GM19238 (cell line): ENCODE measurements at regions not wholly inside any gene's neighbourhood (a gene's known extent, or its start where the extent isn't known, plus 50 kb on each side); places are given as distances from the start of the nearest gene placed in this dataset.

Source experiments
- DNase-seq: peaks from one replicate; pipeline ENCODE4 v3.0.0; 2011; ENCODE audit warnings: low spot score; ENCODE audit not compliant: insufficient read length

- DNase-seq, result no peak
Measured at GRCh38 chr17:15048933-15049794, 216.0 kb downstream of the PMP22 start.

GRCh38 chr17:15048381-15048780 lies 216.7 kb downstream of the PMP22 start:
- DNase-seq, result no peak

- DNase-seq, result no peak
Measured at GRCh38 chr17:15042311-15042710, 222.8 kb downstream of the PMP22 start.

GRCh38 chr17:15039366-15039765 lies 225.8 kb downstream of the PMP22 start:
- no peak for DNase-seq

GRCh38 chr17:15038656-15039055 lies 226.5 kb downstream of the PMP22 start:
- DNase-seq, result no peak

GRCh38 chr17:15036238-15036637 lies 228.9 kb downstream of the PMP22 start:
- no peak for DNase-seq

- no peak for DNase-seq
Measured at GRCh38 chr17:15031975-15032374, 233.2 kb downstream of the PMP22 start.

GRCh38 chr17:15029469-15029868 lies 235.7 kb downstream of the PMP22 start:
- no peak for DNase-seq

GRCh38 chr17:15027853-15028252 lies 237.3 kb downstream of the PMP22 start:
- no peak for DNase-seq

- DNase-seq, result no peak
Measured at GRCh38 chr17:15026088-15026487, 239.0 kb downstream of the PMP22 start.

GRCh38 chr17:15023589-15024336 lies 241.4 kb downstream of the PMP22 start:
- no peak for DNase-seq

- no peak for DNase-seq
Measured at GRCh38 chr17:15019158-15019557, 246.0 kb downstream of the PMP22 start.

- DNase-seq, result no peak
Measured at GRCh38 chr17:15012351-15012980, 252.7 kb downstream of the PMP22 start.

- DNase-seq, result no peak
Measured at GRCh38 chr17:15009087-15009486, 256.0 kb downstream of the PMP22 start.

GRCh38 chr17:15007147-15007553 lies 258.0 kb downstream of the PMP22 start:
- DNase-seq, result no peak

- DNase-seq, result no peak
Measured at GRCh38 chr17:15006421-15007128, 258.6 kb downstream of the PMP22 start.

- DNase-seq, result no peak
Measured at GRCh38 chr17:15000661-15001060, 264.5 kb downstream of the PMP22 start.

- DNase-seq, result no peak
Measured at GRCh38 chr17:14997290-14997689, 267.8 kb downstream of the PMP22 start.

- no peak for DNase-seq
Measured at GRCh38 chr17:14986127-14986526, 279.0 kb downstream of the PMP22 start.

GRCh38 chr17:14972844-14973243 lies 292.3 kb downstream of the PMP22 start:
- no peak for DNase-seq

- no peak for DNase-seq
Measured at GRCh38 chr17:14971054-14971453, 294.1 kb downstream of the PMP22 start.
